HL-60 (cell line): ENCODE measurements at regions not wholly inside any gene's neighbourhood (a gene's known extent, or its start where the extent isn't known, plus 50 kb on each side); places are given as distances from the start of the nearest gene placed in this dataset.

ENCODE experiments used
- CTCF ChIP-seq: IDR thresholded peaks from one replicate; pipeline ENCODE4 v1.5.1; 2011; ENCODE audit warnings: low read length, control low read depth, inconsistent platforms; ENCODE audit not compliant: insufficient read depth
- GABPA ChIP-seq: IDR thresholded peaks from 2 replicates; pipeline ENCODE4 v1.6.1; 2012; ENCODE audit warnings: low read depth
- POLR2AphosphoS5 ChIP-seq: IDR thresholded peaks from 2 replicates; pipeline ENCODE4 v1.6.1; 2012; ENCODE audit warnings: low read depth
- SPI1 ChIP-seq: IDR thresholded peaks from 2 replicates; pipeline ENCODE4 v1.6.1; 2012; ENCODE audit warnings: low read depth, mild to moderate bottlenecking, borderline replicate concordance
- TF ChIP-seq, protein P1 (sequence below): IDR thresholded peaks from 2 replicates; pipeline ENCODE4 v1.6.1; 2012; ENCODE audit warnings: low read depth; ENCODE audit not compliant: insufficient replicate concordance

DNA sequence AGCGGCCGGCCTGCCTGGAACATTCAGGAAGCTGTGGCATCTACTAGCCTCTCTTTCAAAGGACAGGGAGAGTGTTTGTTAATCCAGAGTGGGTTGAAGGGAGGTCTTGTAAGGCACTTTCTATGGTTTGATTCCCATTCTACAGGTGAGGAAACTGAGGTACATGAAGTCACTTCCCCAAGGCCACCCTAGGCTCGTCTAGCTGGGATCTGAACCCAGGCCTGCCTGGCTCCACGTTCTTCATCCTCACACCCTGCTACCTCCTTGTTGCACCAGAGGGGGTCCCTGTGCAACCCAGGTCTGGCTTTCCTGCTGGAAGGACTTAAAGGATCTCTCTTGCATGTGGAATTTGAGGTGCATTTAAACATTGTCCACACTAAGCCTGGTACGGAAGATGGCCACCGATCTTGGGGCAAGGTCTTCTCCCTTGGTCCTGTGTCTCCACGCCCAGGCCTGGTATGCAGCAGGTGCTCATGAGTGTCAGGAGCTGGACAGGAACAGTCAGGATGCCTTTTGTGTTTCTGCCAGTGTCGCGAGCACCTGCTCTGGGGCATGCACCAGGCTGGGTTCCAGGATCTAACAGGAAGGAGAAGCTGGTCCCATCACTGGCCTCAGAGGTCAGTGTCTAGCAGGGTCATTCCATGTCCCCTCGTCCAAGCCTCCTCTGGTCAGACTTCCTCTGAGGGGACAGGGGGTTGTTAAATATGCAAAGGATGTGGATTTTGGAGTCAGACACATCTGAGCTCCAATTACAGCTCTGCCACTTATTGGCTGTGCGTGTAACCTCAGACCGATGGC is 103.2 kb upstream of the RUNX3 start:
- TF ChIP-seq CTCF (no peak), GABPA (no peak), SPI1 (no peak), POLR2AphosphoS5 (no peak)
- TF ChIP-seq, protein P1, sequence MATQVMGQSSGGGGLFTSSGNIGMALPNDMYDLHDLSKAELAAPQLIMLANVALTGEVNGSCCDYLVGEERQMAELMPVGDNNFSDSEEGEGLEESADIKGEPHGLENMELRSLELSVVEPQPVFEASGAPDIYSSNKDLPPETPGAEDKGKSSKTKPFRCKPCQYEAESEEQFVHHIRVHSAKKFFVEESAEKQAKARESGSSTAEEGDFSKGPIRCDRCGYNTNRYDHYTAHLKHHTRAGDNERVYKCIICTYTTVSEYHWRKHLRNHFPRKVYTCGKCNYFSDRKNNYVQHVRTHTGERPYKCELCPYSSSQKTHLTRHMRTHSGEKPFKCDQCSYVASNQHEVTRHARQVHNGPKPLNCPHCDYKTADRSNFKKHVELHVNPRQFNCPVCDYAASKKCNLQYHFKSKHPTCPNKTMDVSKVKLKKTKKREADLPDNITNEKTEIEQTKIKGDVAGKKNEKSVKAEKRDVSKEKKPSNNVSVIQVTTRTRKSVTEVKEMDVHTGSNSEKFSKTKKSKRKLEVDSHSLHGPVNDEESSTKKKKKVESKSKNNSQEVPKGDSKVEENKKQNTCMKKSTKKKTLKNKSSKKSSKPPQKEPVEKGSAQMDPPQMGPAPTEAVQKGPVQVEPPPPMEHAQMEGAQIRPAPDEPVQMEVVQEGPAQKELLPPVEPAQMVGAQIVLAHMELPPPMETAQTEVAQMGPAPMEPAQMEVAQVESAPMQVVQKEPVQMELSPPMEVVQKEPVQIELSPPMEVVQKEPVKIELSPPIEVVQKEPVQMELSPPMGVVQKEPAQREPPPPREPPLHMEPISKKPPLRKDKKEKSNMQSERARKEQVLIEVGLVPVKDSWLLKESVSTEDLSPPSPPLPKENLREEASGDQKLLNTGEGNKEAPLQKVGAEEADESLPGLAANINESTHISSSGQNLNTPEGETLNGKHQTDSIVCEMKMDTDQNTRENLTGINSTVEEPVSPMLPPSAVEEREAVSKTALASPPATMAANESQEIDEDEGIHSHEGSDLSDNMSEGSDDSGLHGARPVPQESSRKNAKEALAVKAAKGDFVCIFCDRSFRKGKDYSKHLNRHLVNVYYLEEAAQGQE, result no peak
